ENCODE measurements at regions not wholly inside any gene's neighbourhood (a gene's known extent, or its start where the extent isn't known, plus 50 kb on each side); places are given as distances from the start of the nearest gene placed in this dataset.

GRCh38 chr18:21949326-21950015 lies 208.9 kb downstream of the MIB1 start:
- no peak for TF ChIP-seq CTCF (IDR thresholded peaks at IDR 0.05)
- H3K27me3 ChIP-seq: peaks cover 22% of the 10 kb centered on the region
- H3K27ac ChIP-seq: no peak overlapping the region
- no peaks in the 10 kb centered on the region for H3K4me1 ChIP-seq (ENCODE audit: control insufficient read depth in 1 of 2, insufficient read depth in 1 of 2, low read depth in 1 of 2, low read length in 1 of 2)
- no peaks in the 10 kb centered on the region for H3K9me3 ChIP-seq
- no peaks in the 10 kb centered on the region for H3K36me3 ChIP-seq
- no peak overlapping the region for H3K4me3 ChIP-seq (ENCODE audit: low read depth in 1 of 2, low read length in 1 of 2)

DNA sequence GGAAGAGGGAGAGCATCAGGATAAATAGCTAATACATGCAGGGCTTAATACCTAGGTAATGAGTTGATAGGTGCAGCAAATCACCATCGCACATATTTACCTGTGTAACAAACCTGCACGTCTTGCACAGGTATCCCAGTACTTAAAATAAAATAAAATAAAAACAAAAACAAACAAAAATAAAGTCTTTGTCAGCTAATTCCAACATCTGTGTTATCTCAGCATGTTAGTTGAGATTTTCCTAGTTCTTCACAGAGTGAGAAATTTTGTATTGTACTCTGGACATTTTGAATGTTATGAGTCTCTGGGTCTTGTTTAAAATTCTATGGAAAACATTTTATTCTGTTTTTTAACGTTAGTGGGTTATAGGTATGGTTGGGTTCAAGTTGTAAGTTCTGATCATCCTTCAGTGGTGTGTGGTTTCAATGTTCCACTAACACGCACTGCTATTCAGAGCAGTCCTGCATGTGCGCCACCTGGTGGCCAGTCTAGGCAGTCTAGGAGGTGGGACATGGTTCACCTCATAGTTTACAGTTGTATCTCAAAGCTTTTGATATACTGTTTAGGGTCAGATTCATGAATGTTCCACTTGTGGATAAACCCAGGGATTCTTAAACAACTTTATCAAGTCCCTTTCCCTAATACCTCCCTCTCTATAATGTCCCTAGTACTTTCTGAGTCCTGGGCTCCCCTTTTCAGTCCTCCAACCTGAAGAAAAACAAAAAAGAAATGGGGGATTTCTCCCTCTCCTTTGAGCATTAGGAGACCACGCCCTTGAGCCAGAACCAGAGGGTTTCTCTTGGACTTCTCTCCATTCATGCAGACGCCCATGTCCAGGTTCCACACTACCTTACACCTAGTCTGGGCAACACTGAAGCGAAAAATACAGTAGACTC lies 213.4 kb upstream of the GATA6 start:
- Histone ChIP-seq H3K27me3 (peaks cover 8% of the 10 kb centered on the region), H3K27ac (no peak overlapping the region), H3K9me3 (no peaks in the 10 kb centered on the region), H3K4me1 (ENCODE audit: control insufficient read depth in 1 of 2, insufficient read depth in 1 of 2, low read depth in 1 of 2, low read length in 1 of 2) (no peaks in the 10 kb centered on the region), H3K4me3 (ENCODE audit: low read depth in 1 of 2, low read length in 1 of 2) (no peak overlapping the region), H3K36me3 (no peaks in the 10 kb centered on the region)
- TF ChIP-seq CTCF (IDR thresholded peaks at IDR 0.05): peak; percentile 71

DNA sequence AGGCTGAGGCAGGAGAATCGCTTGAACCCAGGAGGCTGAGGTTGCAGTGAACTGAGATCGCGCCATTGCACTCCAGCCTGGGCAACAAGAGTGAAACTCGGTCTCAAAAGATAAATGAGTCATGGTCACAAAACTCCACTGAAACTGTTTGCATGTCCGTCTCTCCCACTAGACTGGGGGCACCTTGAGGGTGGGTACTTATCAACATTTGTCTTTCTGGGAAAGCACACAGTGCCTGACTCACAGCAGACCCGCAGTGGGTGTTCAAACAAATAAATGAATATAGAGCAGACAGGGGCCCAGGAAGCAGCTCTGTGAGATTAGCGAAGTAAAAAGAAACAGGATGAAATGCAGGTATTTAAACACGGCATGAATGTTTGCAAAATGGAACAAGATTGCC lies 211.1 kb upstream of the GATA6 start:
- no peak for TF ChIP-seq CTCF (IDR thresholded peaks at IDR 0.05)
- Histone ChIP-seq H3K4me3 (ENCODE audit: low read depth in 1 of 2, low read length in 1 of 2) (no peak overlapping the region), H3K27ac (no peak overlapping the region), H3K36me3 (no peaks in the 10 kb centered on the region), H3K27me3 (peaks cover 7% of the 10 kb centered on the region), H3K4me1 (ENCODE audit: control insufficient read depth in 1 of 2, insufficient read depth in 1 of 2, low read depth in 1 of 2, low read length in 1 of 2) (no peaks in the 10 kb centered on the region), H3K9me3 (no peaks in the 10 kb centered on the region)

GRCh38 chr18:21958707-21959450 lies 210.5 kb upstream of the GATA6 start:
- H3K9me3 ChIP-seq: no peaks in the 10 kb centered on the region
- H3K27me3 ChIP-seq: peaks cover 1% of the 10 kb centered on the region
- H3K4me1 ChIP-seq (ENCODE audit: control insufficient read depth in 1 of 2, insufficient read depth in 1 of 2, low read depth in 1 of 2, low read length in 1 of 2): no peaks in the 10 kb centered on the region
- no peak for TF ChIP-seq CTCF (IDR thresholded peaks at IDR 0.05)
- H3K4me3 ChIP-seq (ENCODE audit: low read depth in 1 of 2, low read length in 1 of 2): no peak overlapping the region
- no peaks in the 10 kb centered on the region for H3K36me3 ChIP-seq
- no peak overlapping the region for H3K27ac ChIP-seq

GRCh38 chr18:21960189-21960588 lies 209.2 kb upstream of the GATA6 start:
- TF ChIP-seq CTCF (IDR thresholded peaks at IDR 0.05): no peak
- H3K27me3 ChIP-seq: no peaks in the 10 kb centered on the region
- no peak overlapping the region for H3K4me3 ChIP-seq (ENCODE audit: low read depth in 1 of 2, low read length in 1 of 2)
- H3K4me1 ChIP-seq (ENCODE audit: control insufficient read depth in 1 of 2, insufficient read depth in 1 of 2, low read depth in 1 of 2, low read length in 1 of 2): no peaks in the 10 kb centered on the region
- H3K27ac ChIP-seq: no peak overlapping the region
- no peaks in the 10 kb centered on the region for H3K36me3 ChIP-seq
- no peaks in the 10 kb centered on the region for H3K9me3 ChIP-seq
